ENCODE measurements at regions not wholly inside any gene's neighbourhood (a gene's known extent, or its start where the extent isn't known, plus 50 kb on each side); places are given as distances from the start of the nearest gene placed in this dataset.

- TF ChIP-seq POLR2A (IDR thresholded peaks at IDR 0.05) (no peak), CTCF (IDR thresholded peaks at IDR 0.05) (no peak)
Measured at GRCh38 chr9:29691145-29691544, 2117.9 kb upstream of the C9orf72 start.

Measured in thyroid gland (tissue), 4 donors.